ENCODE measurements at regions not wholly inside any gene's neighbourhood (a gene's known extent, or its start where the extent isn't known, plus 50 kb on each side); places are given as distances from the start of the nearest gene placed in this dataset.
"Not testable (repeated sequence)": the region's sequence is repeated elsewhere in the genome, so short reads cannot be mapped to it uniquely, and the experiment has no call there.

DNA sequence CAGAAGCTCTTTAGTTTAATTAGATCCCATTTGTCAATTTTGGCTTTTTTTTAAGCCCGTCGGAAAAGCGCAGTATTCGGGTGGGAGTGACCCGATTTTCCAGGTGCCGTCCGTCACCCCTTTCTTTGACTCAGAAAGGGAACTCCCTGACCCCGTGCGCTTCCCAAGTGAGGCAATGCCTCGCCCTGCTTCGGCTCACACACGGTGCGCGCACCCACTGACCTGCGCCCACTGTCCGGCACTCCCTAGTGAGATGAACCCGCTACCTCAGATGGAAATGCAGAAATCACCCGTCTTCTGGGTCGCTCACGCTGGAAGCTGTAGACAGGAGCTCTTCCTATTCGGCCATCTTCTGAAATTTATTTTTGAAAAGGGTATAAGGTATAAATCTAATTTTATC, 433.4 kb upstream of the NRG3 start:
- TF ChIP-seq, protein P1, sequence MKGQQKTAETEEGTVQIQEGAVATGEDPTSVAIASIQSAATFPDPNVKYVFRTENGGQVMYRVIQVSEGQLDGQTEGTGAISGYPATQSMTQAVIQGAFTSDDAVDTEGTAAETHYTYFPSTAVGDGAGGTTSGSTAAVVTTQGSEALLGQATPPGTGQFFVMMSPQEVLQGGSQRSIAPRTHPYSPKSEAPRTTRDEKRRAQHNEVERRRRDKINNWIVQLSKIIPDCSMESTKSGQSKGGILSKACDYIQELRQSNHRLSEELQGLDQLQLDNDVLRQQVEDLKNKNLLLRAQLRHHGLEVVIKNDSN (IDR thresholded peaks at IDR 0.05; ENCODE audit: borderline replicate concordance, low read depth): not testable (repeated sequence)
- TF ChIP-seq TEAD4 (IDR thresholded peaks at IDR 0.05; ENCODE audit: borderline replicate concordance, insufficient read depth); REST (IDR thresholded peaks at IDR 0.05; ENCODE audit: low read depth, low read length); CTCF (IDR thresholded peaks at IDR 0.05); ELF1 (IDR thresholded peaks at IDR 0.05); SMC3 (IDR thresholded peaks at IDR 0.05; ENCODE audit: low read depth, low read length); RXRA (IDR thresholded peaks at IDR 0.05; ENCODE audit: borderline replicate concordance, low read depth); CHD2 (IDR thresholded peaks at IDR 0.05; ENCODE audit: low read length, partially characterized antibody); ZBTB33 (IDR thresholded peaks at IDR 0.05; ENCODE audit: borderline replicate concordance, low read depth); RFX5 (IDR thresholded peaks at IDR 0.05; ENCODE audit: low read length); USF2 (IDR thresholded peaks at IDR 0.05; ENCODE audit: borderline replicate concordance, low read depth, low read length): not testable (repeated sequence)
